ENCODE measurements at regions not wholly inside any gene's neighbourhood (a gene's known extent, or its start where the extent isn't known, plus 50 kb on each side); places are given as distances from the start of the nearest gene placed in this dataset.
A peak's percentile ranks its signal among the peaks of the same experiment; 100 is the strongest.
"Not testable (repeated sequence)": the region's sequence is repeated elsewhere in the genome, so short reads cannot be mapped to it uniquely, and the experiment has no call there.

- TF ChIP-seq CTCF (IDR thresholded peaks at IDR 0.05; ENCODE audit: insufficient read depth, low read length): no peak
- H3K4me3 ChIP-seq (ENCODE audit: low read depth, low read length): no peak overlapping the region
- DNase-seq (ENCODE audit: low read depth): no peak
Observed at GRCh38 chr6:93654548-93654947, 235.2 kb upstream of the EPHA7 start.

GRCh38 chr6:93644611-93645010 lies 225.3 kb upstream of the EPHA7 start:
- DNase-seq (ENCODE audit: low read depth): no peak

GRCh38 chr6:93639126-93639525 lies 219.8 kb upstream of the EPHA7 start:
- no peak overlapping the region for H3K4me3 ChIP-seq (ENCODE audit: low read depth, low read length)
- no peak for TF ChIP-seq CTCF (IDR thresholded peaks at IDR 0.05; ENCODE audit: insufficient read depth, low read length)
- DNase-seq (ENCODE audit: low read depth): peak; percentile 0

More at GRCh38 chr6:93644611-93645010, 225.3 kb upstream of the EPHA7 start:
- TF ChIP-seq CTCF (IDR thresholded peaks at IDR 0.05; ENCODE audit: insufficient read depth, low read length): no peak
- H3K4me3 ChIP-seq (ENCODE audit: low read depth, low read length): no peak overlapping the region

- not testable (repeated sequence) for H3K4me3 ChIP-seq (ENCODE audit: low read depth, low read length); DNase-seq (ENCODE audit: low read depth)
Observed at GRCh38 chr6:93636987-93637664, 217.8 kb upstream of the EPHA7 start.

GRCh38 chr6:93624408-93624807 lies 205.0 kb upstream of the EPHA7 start:
- H3K4me3 ChIP-seq (ENCODE audit: low read depth, low read length): no peak overlapping the region
- TF ChIP-seq CTCF (IDR thresholded peaks at IDR 0.05; ENCODE audit: insufficient read depth, low read length): no peak
- DNase-seq (ENCODE audit: low read depth): no peak

GRCh38 chr6:93621442-93621841 lies 202.1 kb upstream of the EPHA7 start:
- no peak for DNase-seq (ENCODE audit: low read depth)
- TF ChIP-seq CTCF (IDR thresholded peaks at IDR 0.05; ENCODE audit: insufficient read depth, low read length): no peak
- H3K4me3 ChIP-seq (ENCODE audit: low read depth, low read length): no peak overlapping the region

GRCh38 chr6:93604951-93605350 lies 185.6 kb upstream of the EPHA7 start:
- TF ChIP-seq CTCF (IDR thresholded peaks at IDR 0.05; ENCODE audit: insufficient read depth, low read length): no peak
- no peak for DNase-seq (ENCODE audit: low read depth)
- no peak overlapping the region for H3K4me3 ChIP-seq (ENCODE audit: low read depth, low read length)

Data from fibroblast of the aortic adventitia (primary cell).